HG02884 (cell line): ENCODE measurements at regions not wholly inside any gene's neighbourhood (a gene's known extent, or its start where the extent isn't known, plus 50 kb on each side); places are given as distances from the start of the nearest gene placed in this dataset.

Source experiments
- ATAC-seq: cut with Tn5 transposase; IDR thresholded peaks from one replicate; pipeline ENCODE4 v1.9.1; 2021; ENCODE audit warnings: mild to moderate bottlenecking, moderate library complexity; ENCODE audit not compliant: unreplicated experiment

GRCh38 chr13:39856714-39857113 is 201.3 kb downstream of the COG6 start:
- no peak for ATAC-seq

GRCh38 chr13:39858794-39859193 is 203.3 kb downstream of the COG6 start:
- no peak for ATAC-seq

GRCh38 chr13:39859898-39860297 is 204.4 kb downstream of the COG6 start:
- ATAC-seq = no peak

- ATAC-seq = no peak
Measured at GRCh38 chr13:39862900-39863299, 207.4 kb downstream of the COG6 start.

- no peak for ATAC-seq
Measured at GRCh38 chr13:39864221-39864620, 208.8 kb downstream of the COG6 start.

- ATAC-seq = no peak
Measured at GRCh38 chr13:39866722-39867121, 211.3 kb downstream of the COG6 start.

- no peak for ATAC-seq
Measured at GRCh38 chr13:39867807-39868206, 212.3 kb downstream of the COG6 start.

- no peak for ATAC-seq
Measured at GRCh38 chr13:39870197-39870747, 214.8 kb downstream of the COG6 start.

GRCh38 chr13:39874331-39875053 is 219.0 kb downstream of the COG6 start:
- no peak for ATAC-seq

GRCh38 chr13:39875111-39875987 is 219.9 kb downstream of the COG6 start:
- no peak for ATAC-seq

GRCh38 chr13:39876258-39876657 is 220.8 kb downstream of the COG6 start:
- ATAC-seq = no peak

- ATAC-seq = no peak
Measured at GRCh38 chr13:39877134-39877533, 221.7 kb downstream of the COG6 start.

GRCh38 chr13:39879286-39880035 is 224.0 kb downstream of the COG6 start:
- ATAC-seq = no peak

GRCh38 chr13:39881383-39881782 is 225.9 kb downstream of the COG6 start:
- no peak for ATAC-seq

- ATAC-seq = no peak
Measured at GRCh38 chr13:39881887-39882286, 226.4 kb downstream of the COG6 start.

GRCh38 chr13:39884166-39884565 is 228.7 kb downstream of the COG6 start:
- ATAC-seq = no peak

GRCh38 chr13:39886336-39886735 is 230.9 kb downstream of the COG6 start:
- no peak for ATAC-seq

- ATAC-seq = no peak
Measured at GRCh38 chr13:39887387-39887786, 231.9 kb downstream of the COG6 start.

GRCh38 chr13:39888865-39889810 is 233.7 kb downstream of the COG6 start:
- no peak for ATAC-seq

- ATAC-seq = no peak
Measured at GRCh38 chr13:39890537-39890936, 235.1 kb downstream of the COG6 start.
